ENCODE measurements at regions not wholly inside any gene's neighbourhood (a gene's known extent, or its start where the extent isn't known, plus 50 kb on each side); places are given as distances from the start of the nearest gene placed in this dataset.

- DNase-seq, result no peak
Observed at GRCh38 chr17:72303787-72304733, 183.2 kb downstream of the SOX9 start.

GRCh38 chr17:72304859-72305258 is 184.0 kb downstream of the SOX9 start:
- no peak for DNase-seq

GRCh38 chr17:72305472-72305871 is 184.7 kb downstream of the SOX9 start:
- no peak for DNase-seq

GRCh38 chr17:72306037-72306436 is 185.2 kb downstream of the SOX9 start:
- no peak for DNase-seq

GRCh38 chr17:72307836-72308235 is 187.0 kb downstream of the SOX9 start:
- no peak for DNase-seq

GRCh38 chr17:72308744-72309385 is 188.0 kb downstream of the SOX9 start:
- DNase-seq, result no peak

- no peak for DNase-seq
Observed at GRCh38 chr17:72311004-72311403, 190.2 kb downstream of the SOX9 start.

GRCh38 chr17:72315122-72315913 is 194.5 kb downstream of the SOX9 start:
- DNase-seq, result no peak

GRCh38 chr17:72318131-72318530 is 197.3 kb downstream of the SOX9 start:
- no peak for DNase-seq

GRCh38 chr17:72321896-72322295 is 201.1 kb downstream of the SOX9 start:
- no peak for DNase-seq

- DNase-seq, result no peak
Observed at GRCh38 chr17:72332367-72332766, 211.5 kb downstream of the SOX9 start.

- no peak for DNase-seq
Observed at GRCh38 chr17:72333570-72333969, 212.8 kb downstream of the SOX9 start.

GRCh38 chr17:72334205-72334604 is 213.4 kb downstream of the SOX9 start:
- no peak for DNase-seq

- DNase-seq, result no peak
Observed at GRCh38 chr17:72336026-72336803, 215.4 kb downstream of the SOX9 start.

GRCh38 chr17:72336804-72337070 is 215.9 kb downstream of the SOX9 start:
- DNase-seq, result no peak

- DNase-seq, result no peak
Observed at GRCh38 chr17:72338304-72338703, 217.5 kb downstream of the SOX9 start.

GRCh38 chr17:72338847-72339790 is 218.3 kb downstream of the SOX9 start:
- no peak for DNase-seq

- DNase-seq, result no peak
Observed at GRCh38 chr17:72340836-72341235, 220.0 kb downstream of the SOX9 start.

GRCh38 chr17:72342061-72342460 is 221.2 kb downstream of the SOX9 start:
- DNase-seq, result no peak

- peak; percentile 16 for DNase-seq
Observed at GRCh38 chr17:72342627-72343527, 222.1 kb downstream of the SOX9 start.

GRCh38 chr17:72343911-72344310 is 223.1 kb downstream of the SOX9 start:
- no peak for DNase-seq
